MCF 10A (cell line): ENCODE measurements at regions not wholly inside any gene's neighbourhood (a gene's known extent, or its start where the extent isn't known, plus 50 kb on each side); places are given as distances from the start of the nearest gene placed in this dataset.

ENCODE experiments used
- BruUV-seq: library from RNA; stranded (reverse); fragments of 400-500 nt; replicated peaks from 2 replicates; lab custom pipeline; 2021; lab: Mats Ljungman, UMichigan
- CTCF ChIA-PET: fragments of 300-600 bp; sonication (Branson Sonifier 250); formaldehyde crosslinking; extraction: SDS; loops from one replicate; lab custom pipeline; 2021; ENCODE audit warnings: antibody characterized with exemption, inconsistent platforms; lab: Yijun Ruan, JAX
- POLR2A ChIA-PET: fragments of 300-600, 350-650 bp; sonication (Branson Sonifier 250); formaldehyde crosslinking; extraction: SDS; loops from one replicate; lab custom pipeline; 2020; ENCODE audit warnings: antibody characterized with exemption, inconsistent platforms; lab: Yijun Ruan, JAX
- DNase-seq: peaks from one replicate; pipeline ENCODE4 v3.0.0-alpha.2; 2018; ENCODE audit not compliant: unreplicated experiment
- H3K27ac Mint-ChIP-seq: one replicate; pipeline ENCODE4 v1.8.0; 2022; ENCODE audit warnings: mild to moderate bottlenecking, low read depth, mixed read lengths; ENCODE audit not compliant: unreplicated experiment
- H3K27me3 Mint-ChIP-seq: one replicate; pipeline ENCODE4 v1.8.0; 2022; ENCODE audit warnings: mixed read lengths; ENCODE audit not compliant: insufficient read depth, unreplicated experiment
- H3K36me3 Mint-ChIP-seq: one replicate; pipeline ENCODE4 v1.8.0; 2022; ENCODE audit warnings: mild to moderate bottlenecking, moderate library complexity, mixed read lengths; ENCODE audit not compliant: insufficient read depth, unreplicated experiment
- H3K4me1 Mint-ChIP-seq: one replicate; pipeline ENCODE4 v1.8.0; 2022; ENCODE audit warnings: mixed read lengths; ENCODE audit not compliant: insufficient read depth, unreplicated experiment
- H3K4me3 Mint-ChIP-seq: one replicate; pipeline ENCODE4 v1.8.0; 2022; ENCODE audit warnings: mild to moderate bottlenecking, moderate library complexity, mixed read lengths; ENCODE audit not compliant: unreplicated experiment
- H3K9me3 Mint-ChIP-seq: one replicate; pipeline ENCODE4 v1.8.0; 2022; ENCODE audit warnings: mixed read lengths; ENCODE audit not compliant: unreplicated experiment
- intact Hi-C: fragments of 100-400 bp; cut with micrococcal nuclease; formaldehyde crosslinking; loops from 2 replicates; pipeline ENCODE4 v1.14.1; 2022
- TF ChIP-seq, protein P1 (sequence below): fragments of 200-600 bp; IDR thresholded peaks from one replicate; pipeline ENCODE4 v1.8.0; 2022; ENCODE audit warnings: antibody characterized with exemption, mild to moderate bottlenecking; ENCODE audit not compliant: unreplicated experiment

DNA sequence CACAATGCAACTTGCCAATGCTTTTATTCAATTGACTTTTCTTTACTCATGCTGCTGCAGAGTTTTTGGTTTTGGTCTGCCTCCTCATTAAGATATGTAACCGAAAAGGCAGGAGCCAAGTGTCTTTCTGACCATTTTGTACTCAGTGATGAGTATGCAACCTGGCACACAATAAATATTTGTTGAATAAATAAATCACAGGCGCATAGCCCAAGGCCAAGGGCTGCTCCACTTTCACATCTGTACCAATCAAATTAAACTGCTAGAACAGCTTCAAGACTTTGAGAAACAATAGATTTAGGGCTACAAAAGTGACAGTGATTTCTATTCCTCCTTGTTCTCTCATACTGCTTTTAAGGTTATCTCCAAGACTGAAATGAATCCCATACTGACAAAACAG is 828.2 kb downstream of the RNF144A start:
- DNase-seq: peak; percentile 22
- Mint-ChIP-seq H3K36me3 (no peaks in the 10 kb centered on the region), H3K27ac (peak overlapping the region; percentile 15), H3K4me3 (no peak overlapping the region), H3K4me1 (peaks cover 19% of the 10 kb centered on the region), H3K27me3 (no peaks in the 10 kb centered on the region), H3K9me3 (no peaks in the 10 kb centered on the region)
- intact Hi-C loops: no loop called here
- CTCF ChIA-PET: interaction anchor here (0.5 kb wide), 1 partner anchor 21 kb away, joined by 3 read pairs; no protein-coding TSS in a partner anchor
- POLR2A ChIA-PET: interaction anchor here (0.6 kb wide), 1 partner anchor 461 kb away, joined by 3 read pairs; no protein-coding TSS in a partner anchor
- TF ChIP-seq, protein P1, sequence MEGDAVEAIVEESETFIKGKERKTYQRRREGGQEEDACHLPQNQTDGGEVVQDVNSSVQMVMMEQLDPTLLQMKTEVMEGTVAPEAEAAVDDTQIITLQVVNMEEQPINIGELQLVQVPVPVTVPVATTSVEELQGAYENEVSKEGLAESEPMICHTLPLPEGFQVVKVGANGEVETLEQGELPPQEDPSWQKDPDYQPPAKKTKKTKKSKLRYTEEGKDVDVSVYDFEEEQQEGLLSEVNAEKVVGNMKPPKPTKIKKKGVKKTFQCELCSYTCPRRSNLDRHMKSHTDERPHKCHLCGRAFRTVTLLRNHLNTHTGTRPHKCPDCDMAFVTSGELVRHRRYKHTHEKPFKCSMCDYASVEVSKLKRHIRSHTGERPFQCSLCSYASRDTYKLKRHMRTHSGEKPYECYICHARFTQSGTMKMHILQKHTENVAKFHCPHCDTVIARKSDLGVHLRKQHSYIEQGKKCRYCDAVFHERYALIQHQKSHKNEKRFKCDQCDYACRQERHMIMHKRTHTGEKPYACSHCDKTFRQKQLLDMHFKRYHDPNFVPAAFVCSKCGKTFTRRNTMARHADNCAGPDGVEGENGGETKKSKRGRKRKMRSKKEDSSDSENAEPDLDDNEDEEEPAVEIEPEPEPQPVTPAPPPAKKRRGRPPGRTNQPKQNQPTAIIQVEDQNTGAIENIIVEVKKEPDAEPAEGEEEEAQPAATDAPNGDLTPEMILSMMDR: no peak
- no TSS peak for BruUV-seq

GRCh38 chr2:7748717-7749415 is 831.7 kb downstream of the RNF144A start:
- intact Hi-C loops: no loop called here
- BruUV-seq: no TSS peak
- H3K4me3 Mint-ChIP-seq: no peak overlapping the region
- ChIA-PET CTCF (interaction anchor here (0.8 to 1.9 kb wide), 3 partner anchors 9 to 22 kb away, joined by 4 to 5 read pairs (median 5); no protein-coding TSS in a partner anchor), POLR2A (interaction anchor here (1.0 to 1.2 kb wide), 3 partner anchors 14 to 933 kb away, joined by 3 to 4 read pairs (median 4); partner anchors contain the start of gene ID2)
- H3K36me3 Mint-ChIP-seq: no peaks in the 10 kb centered on the region
- H3K27ac Mint-ChIP-seq: no peak overlapping the region
- H3K27me3 Mint-ChIP-seq: no peaks in the 10 kb centered on the region
- peaks cover 19% of the 10 kb centered on the region for H3K4me1 Mint-ChIP-seq
- H3K9me3 Mint-ChIP-seq: peaks cover 7% of the 10 kb centered on the region
- peak; percentile 82 for DNase-seq
- TF ChIP-seq, protein P1: no peak

GRCh38 chr2:7749895-7750559 is 832.8 kb downstream of the RNF144A start:
- Mint-ChIP-seq H3K36me3 (no peaks in the 10 kb centered on the region), H3K27me3 (no peaks in the 10 kb centered on the region), H3K4me1 (peaks cover 14% of the 10 kb centered on the region), H3K9me3 (peaks cover 7% of the 10 kb centered on the region), H3K4me3 (no peak overlapping the region), H3K27ac (no peak overlapping the region)
- ChIA-PET CTCF (interaction anchor here (1.0 to 1.9 kb wide), 3 partner anchors 8 to 38 kb away, joined by 4 to 5 read pairs (median 4); no protein-coding TSS in a partner anchor), POLR2A (interaction anchor here (1.1 to 1.2 kb wide), 3 partner anchors 13 to 254 kb away, joined by 3 to 4 read pairs (median 4); no protein-coding TSS in a partner anchor)
- BruUV-seq: no TSS peak
- DNase-seq: no peak
- intact Hi-C loops: no loop called here
- TF ChIP-seq, protein P1: no peak

DNA sequence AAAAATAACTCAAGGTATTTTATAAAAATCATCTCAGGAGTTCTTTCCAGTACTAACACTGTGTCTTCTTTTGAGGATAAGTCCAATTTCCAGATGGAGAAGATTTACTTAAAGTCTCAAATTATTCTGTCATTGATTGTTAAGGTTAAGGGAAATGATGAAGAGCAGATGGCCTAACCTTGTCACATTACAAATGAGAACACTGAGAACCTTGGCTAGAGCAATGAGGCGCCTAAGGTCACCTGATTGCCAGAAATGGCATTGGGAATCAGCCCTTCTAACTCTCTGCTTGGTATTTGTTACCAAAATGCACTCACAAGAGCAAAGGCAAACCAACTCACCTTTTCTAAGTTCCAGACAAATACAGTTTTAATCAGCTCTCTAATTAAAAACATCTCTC is 835.1 kb downstream of the RNF144A start:
- Mint-ChIP-seq H3K4me3 (no peak overlapping the region), H3K4me1 (peaks cover 6% of the 10 kb centered on the region), H3K27ac (no peak overlapping the region), H3K27me3 (no peaks in the 10 kb centered on the region), H3K36me3 (no peaks in the 10 kb centered on the region), H3K9me3 (peaks cover 10% of the 10 kb centered on the region)
- intact Hi-C loops: no loop called here
- CTCF ChIA-PET: interaction anchor here (0.5 to 0.6 kb wide), 2 partner anchors 34 to 36 kb away, joined by 3 read pairs; no protein-coding TSS in a partner anchor
- BruUV-seq: no TSS peak
- TF ChIP-seq, protein P1: no peak
- DNase-seq: no peak
- POLR2A ChIA-PET: no interaction called here
